Activated CD8-positive, alpha-beta memory T cell treated with anti-CD3 and anti-CD28 coated beads for 36 hours (primary cell): ENCODE measurements at regions not wholly inside any gene's neighbourhood (a gene's known extent, or its start where the extent isn't known, plus 50 kb on each side); places are given as distances from the start of the nearest gene placed in this dataset.

Experiments used
- CTCF ChIA-PET: fragments of 350-600 bp; sonication (Branson Sonifier 250); formaldehyde crosslinking; loops from one replicate; lab custom pipeline; 2021; ENCODE audit warnings: antibody characterized with exemption; lab: Charles Lee
- POLR2A ChIA-PET: fragments of 350-600 bp; sonication (Branson Sonifier 250); formaldehyde crosslinking; loops from one replicate; lab custom pipeline; 2021; ENCODE audit warnings: antibody characterized with exemption; lab: Charles Lee

DNA sequence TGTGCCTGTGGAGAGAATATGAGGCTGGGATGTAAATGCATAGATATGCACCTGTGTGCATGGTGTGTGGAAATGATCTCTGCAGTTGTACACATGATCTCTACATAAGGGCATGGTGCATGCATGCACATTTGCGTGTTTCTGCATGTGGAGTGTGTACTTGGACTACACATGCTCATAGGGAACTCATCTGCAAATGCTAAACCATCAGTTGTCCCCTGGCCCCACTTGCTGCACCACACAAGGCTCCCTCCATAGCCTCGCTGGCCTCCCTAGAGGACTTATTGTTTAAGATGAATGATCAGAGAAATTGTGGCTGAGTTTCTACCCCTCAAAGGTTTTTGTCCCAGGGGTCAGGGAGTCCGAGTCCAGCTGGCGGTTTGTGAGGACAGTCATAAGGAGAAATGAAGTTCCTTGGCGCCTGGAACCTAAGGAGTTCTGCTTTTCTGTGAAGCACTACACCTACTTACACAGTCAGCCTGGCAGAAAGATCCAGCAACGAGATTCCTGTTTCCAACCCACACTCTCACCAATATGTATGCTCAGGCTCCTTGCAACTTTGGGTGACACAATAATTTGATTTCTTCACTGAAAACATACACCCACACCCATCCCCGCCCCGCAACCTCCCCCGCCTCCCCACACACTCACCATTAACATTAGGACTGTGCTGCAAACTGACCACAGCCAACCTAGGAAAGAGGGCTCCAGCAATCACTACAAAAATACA is 79.9 kb upstream of the CPEB4 start:
- POLR2A ChIA-PET, result no interaction called here
- CTCF ChIA-PET, result no interaction called here

DNA sequence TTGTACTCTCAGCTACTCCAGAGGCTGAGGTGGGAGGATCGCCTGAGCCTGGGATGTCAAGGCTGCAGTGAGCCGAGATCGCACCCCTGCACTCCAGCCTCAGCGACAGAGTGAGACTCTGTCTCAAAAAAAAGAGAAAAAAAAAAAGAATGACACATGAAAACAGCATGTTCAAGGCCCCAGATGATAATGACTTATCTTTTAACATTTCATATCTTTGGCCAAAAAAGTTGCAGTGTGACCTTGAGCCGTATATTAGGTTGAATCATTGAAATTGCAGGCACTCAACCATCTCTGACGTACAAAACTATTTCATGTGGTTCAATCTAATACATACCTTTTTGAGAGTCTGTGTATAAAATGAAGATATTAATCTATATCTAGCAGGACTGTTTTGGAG is 79.1 kb upstream of the CPEB4 start:
- POLR2A ChIA-PET, result no interaction called here

DNA sequence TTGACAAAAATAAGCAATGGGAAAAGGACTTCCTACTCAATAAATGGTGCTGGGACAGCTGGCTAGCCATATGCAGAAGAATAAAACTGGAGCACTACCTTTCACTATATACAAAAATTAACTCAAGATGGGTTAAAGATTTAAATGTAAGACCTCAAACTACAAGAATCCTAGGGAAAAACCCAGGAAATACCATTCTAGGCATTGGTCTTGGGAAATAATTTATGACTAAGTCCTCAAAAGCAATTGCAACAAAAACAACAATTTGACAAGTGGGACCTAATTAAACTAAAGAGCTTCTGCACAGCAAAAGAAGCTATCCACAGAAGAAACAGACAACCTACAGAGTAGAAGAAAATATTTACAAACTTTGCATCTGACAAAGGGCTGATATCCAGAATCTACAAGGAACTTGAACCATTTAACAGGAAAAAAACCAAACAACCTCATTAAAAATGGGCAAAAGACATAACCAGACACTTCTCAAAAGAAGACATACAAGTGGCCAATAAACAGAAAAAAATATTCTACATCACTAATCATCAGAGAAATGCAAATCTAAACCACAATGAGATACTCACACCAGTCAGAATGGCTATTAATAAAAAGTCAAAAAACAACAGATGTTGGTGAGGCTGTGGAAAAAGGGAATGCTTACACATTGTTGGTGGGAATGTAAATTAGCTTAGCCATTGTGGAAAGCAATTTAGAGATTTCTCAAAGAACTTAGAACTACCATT is 75.2 kb upstream of the CPEB4 start:
- ChIA-PET POLR2A (no interaction called here), CTCF (no interaction called here)

More for the DNA sequence above, 79.1 kb upstream of the CPEB4 start:
- CTCF ChIA-PET, result interaction anchor here (0.7 kb wide), 1 partner anchor 37 kb away, joined by 3 read pairs; no protein-coding TSS in a partner anchor

DNA sequence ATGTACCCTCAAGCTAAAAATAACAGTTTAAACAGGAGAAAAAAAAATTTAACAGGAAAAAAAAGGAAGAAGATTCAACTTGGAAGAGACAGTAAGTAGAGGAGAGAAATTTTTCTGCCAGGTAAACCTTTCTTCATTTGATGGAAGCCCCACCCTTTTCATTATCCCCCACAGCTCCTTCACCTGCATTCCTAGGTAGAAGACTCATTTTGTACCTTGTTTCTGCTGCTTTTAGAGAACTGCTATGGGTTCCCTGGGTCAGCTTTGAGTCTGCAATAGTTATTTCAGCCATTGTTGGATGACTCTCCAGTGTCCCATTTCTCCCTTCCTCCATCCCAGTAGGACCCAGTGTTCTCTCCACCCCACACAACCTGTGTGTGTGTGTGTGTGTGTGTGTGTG is 74.1 kb upstream of the CPEB4 start:
- CTCF ChIA-PET, result interaction anchor here (0.7 kb wide), 1 partner anchor 30 kb away, joined by 3 read pairs; no protein-coding TSS in a partner anchor
- POLR2A ChIA-PET, result interaction anchor here (0.6 kb wide), 1 partner anchor 61 kb away, joined by 3 read pairs; no protein-coding TSS in a partner anchor

DNA sequence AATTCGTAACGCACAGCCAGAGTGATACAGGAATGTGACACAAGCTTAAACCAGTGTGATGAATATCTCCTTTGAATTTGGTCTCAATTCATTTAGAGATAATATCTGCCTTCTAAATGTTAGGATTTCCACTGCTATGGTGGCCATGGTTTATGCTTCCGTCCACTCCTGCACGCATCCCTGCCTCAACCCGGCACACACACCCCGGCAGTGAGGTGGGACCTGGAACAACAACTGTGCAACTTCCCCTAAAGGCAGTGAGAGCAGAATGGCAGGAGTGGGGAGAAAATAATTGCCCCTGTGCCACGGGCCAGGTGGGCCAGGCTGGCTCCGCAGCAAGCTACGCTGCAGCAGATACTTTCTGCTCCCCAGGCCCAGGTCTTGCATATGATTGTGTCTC is 72.6 kb upstream of the CPEB4 start:
- ChIA-PET POLR2A (no interaction called here), CTCF (no interaction called here)

DNA sequence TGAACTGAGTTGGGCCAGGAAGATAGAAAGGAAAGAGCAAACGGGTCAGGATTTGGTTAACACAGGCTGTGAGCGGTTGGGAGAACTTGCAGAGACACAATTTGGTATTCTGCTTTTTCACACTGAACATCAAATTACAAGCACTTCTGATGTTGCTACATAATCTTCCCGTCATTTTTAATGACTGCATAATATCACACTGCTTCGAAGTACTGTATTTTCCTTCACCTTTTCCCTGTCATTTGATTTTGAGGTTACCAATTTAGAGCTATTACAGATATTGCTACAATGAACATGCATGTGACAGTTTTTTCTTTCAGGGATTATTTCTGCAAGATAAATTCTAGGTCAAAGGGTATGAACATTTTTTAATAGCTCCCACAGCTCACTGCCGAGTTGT is 71.4 kb upstream of the CPEB4 start:
- CTCF ChIA-PET, result no interaction called here
- POLR2A ChIA-PET, result no interaction called here

DNA sequence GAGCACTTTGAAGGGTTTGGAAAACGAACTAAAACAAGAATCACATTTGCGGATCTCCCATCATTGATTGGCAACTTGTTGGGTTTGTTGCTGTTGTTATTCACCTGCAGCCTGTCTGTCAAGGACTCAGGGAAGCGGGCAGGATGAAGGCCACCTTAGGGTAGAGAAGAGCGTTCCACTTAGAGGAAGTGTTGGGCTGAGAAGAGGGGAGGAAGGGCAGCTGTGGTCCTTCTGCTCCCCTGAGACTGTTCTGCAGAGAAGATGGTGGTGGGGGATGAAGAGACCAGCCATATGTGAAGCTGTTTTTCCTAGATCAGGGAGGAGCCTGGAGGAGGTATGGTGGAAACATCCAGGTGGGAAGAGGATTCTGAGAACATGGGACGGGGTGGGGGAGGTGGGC is 70.6 kb upstream of the CPEB4 start:
- CTCF ChIA-PET, result no interaction called here
- POLR2A ChIA-PET, result no interaction called here

DNA sequence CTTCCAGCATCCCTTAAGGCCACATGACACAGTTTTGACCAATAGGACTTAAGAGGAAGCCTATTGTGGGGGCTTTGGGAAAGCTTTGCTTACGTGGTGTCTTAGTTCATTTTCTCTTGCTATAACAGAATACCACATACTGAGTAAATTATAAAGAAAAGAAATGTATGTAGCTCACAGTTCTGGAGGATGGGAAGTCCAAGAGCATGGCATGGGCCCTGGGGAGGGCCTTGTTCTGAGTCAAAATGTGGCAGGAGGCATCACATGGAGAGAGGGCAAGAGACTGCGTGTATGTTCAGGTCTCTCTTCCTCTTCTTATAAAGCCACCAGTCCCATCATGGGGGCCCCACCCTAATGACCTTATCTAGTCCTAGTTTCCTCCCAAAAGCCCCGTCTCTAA is 68.6 kb upstream of the CPEB4 start:
- POLR2A ChIA-PET, result no interaction called here
- CTCF ChIA-PET, result interaction anchor here (0.6 to 1.0 kb wide), 2 partner anchors 19 to 811 kb away, joined by 3 read pairs; no protein-coding TSS in a partner anchor

DNA sequence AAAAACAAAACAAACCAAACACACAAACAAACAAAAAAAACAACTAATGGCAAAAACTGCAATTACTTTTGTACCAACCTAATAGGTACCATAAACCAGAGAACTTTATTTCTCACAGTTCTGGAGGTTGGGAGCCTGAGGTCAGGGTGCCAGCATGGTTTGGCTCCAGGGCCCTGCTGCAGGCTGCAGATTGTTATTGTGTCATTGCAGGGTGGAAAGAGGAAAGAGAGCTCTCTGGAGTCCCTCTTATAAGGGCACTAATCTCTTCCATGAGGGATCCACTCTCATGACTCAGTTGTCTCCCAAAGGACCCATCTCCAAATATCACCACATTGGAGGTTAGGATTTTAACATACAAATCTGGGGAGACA is 64.9 kb upstream of the CPEB4 start:
- CTCF ChIA-PET, result no interaction called here
- POLR2A ChIA-PET, result no interaction called here

DNA sequence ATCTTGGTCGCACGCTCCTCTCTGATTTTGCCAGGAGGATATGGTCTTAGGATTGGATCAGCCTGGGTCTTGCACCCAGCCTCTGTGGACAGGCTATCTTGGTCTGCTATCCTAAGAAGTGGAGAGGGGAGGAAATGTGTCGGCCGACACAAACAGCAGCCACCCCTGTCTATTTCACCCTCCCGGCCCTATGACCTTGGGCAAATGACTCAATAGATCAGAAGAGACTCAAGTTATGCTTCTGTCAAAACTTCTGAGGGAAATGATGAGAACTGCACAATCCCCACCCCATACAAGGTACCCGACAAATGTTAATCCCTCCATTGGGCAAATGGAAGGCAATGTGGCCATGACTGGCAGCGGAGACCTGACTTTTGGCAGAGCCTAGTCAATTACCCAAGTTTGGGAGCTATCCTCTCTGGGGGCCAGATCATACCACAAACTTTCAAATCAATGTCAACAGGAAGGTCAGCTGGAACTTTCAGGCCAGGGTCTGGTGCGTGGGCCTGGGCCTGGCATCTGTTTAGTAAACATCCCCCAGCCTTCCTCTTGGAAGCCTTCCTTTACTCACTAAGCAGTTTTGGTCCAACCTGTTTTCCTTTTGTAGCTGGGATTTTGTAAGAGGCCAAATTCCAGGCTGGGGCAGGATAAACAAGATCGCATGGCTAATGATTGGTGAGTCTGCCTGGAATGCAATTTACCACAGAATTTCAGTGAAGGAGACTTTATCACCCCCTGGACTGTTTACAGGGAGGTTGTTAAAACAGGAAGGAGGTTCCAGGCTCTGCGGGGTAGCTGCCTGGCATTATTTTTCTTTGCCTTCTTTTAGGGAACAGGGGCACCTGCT is 64.2 kb upstream of the CPEB4 start:
- ChIA-PET CTCF (no interaction called here), POLR2A (no interaction called here)

DNA sequence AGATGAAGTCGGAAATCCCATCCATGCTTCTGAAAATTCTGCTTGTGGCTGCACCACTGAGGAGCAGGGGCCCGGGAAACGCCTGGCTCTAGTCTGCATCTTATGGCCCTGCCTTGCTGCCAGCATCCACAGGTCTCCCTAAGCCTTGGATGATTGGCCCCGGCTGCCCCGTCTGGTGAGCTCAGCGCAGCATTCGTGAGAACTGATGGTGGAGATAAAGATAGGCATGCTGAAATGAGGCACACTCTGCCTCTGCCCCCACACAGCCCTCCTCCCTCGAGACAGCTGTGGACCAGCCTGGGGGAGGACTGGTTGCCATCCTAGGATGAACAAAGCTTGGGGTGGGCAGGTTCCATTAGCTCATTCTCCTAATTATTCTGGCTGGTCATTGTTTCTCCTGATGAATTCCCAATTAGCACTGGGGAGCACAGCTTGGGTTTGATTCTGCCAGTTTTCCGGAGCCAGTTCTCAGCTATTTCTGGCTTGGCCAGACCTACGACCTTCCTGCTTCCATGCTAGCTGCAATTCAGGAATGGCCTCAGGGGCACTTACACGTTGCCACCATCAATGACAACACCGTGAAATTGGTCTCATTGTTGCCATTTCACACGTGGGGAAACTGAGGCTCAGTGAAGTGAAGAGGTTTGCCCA is 62.8 kb upstream of the CPEB4 start:
- ChIA-PET CTCF (no interaction called here), POLR2A (interaction anchor here (0.5 kb wide), 1 partner anchor 41 kb away, joined by 8 read pairs; no protein-coding TSS in a partner anchor)

DNA sequence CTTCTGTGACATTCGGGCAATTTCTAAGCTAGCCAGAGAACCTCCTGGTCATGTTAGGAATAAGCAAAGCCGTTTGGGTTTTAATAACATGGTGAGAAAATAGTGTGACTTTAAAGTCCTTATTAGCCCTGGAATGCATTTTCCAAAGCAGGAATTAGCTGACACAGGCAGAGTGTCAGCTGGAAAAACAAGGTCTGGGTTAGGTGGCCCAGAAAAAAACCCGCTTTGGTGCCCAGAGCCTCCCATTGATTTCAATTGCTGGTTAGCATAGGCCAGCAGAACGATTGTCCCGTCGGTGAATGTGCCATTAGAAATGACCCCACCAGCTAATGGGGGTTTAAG is 62.1 kb upstream of the CPEB4 start:
- ChIA-PET CTCF (no interaction called here), POLR2A (no interaction called here)

DNA sequence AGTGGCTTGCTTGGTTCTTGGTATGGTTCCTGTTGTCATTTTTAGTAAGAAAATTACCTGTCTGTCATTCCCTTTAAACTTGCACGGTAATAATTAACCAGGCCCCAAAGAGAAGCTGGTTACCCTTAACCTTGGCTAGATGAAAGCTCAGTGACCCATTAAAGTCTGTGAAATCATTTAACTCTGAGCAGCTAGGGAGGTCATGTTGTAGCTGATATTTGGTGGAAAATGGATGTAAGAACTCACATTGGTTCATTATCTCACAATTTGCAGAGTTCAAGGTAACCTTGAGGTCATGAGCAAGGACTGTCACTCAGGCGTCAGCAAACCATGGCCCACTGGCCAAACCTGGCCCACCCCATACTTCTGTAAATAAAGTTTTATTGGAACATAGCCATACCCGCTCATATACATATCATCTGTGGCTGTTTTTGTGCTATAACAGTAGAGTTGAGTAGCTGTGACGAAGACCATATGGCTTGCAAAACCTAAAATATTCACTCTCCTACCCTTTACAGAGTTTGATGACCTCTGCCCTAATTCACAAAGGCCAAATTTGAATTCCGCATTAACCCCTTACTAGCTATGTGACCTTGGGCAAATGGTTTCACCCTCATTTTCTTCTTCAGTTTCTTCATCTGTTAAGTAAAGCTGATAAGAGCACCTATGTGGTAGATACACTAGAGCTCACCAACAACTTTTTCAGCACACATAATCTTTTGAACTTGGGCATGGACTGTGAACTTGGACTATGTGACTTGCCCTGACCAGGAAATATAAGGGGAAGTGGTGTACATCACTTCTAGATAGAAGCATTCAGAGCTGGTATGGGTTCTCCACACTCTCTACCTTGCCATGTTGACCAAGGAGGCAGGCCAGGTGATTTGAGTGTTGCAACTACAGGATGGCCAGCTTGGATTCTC is 61.5 kb upstream of the CPEB4 start:
- ChIA-PET POLR2A (no interaction called here), CTCF (no interaction called here)

DNA sequence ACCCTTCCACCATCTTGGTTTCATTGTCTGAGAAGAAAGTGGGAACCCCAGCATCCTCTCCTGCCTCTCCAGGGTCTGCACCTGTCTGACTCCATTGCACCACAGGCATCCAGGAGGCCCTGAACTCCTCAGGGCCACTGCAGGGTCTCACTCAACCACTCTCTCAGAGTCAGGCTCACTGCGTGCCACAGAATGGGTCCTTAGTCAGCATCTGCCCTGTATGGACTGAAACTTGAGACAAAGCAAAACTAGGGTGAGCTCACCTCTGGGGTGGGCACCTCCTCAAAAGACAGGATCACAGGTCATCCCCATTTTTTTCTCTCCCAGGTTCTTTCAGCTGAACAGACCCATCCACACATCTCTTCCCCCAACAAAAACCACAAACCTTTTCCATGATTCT is 59.2 kb upstream of the CPEB4 start:
- ChIA-PET CTCF (no interaction called here), POLR2A (no interaction called here)

DNA sequence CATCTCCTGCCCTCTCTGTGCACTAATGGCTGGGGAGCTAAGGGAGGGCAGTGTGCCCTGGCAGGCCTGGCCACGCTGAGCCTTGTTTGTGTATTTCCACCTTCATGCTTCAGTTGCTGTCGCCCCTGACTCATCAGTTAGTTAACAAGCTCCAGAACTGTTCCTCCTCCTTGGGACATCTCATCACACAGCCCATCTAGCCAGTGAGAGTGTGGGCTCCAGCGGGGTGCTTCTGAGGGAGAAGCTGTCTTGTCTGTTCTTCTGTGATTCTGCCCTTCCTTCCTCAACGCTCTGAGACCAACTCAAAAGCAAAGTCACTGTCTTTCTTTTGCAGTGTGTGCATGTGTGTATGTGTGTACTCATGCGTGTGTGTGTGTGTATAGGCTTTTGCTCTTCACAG is 58.3 kb upstream of the CPEB4 start:
- ChIA-PET CTCF (no interaction called here), POLR2A (no interaction called here)

DNA sequence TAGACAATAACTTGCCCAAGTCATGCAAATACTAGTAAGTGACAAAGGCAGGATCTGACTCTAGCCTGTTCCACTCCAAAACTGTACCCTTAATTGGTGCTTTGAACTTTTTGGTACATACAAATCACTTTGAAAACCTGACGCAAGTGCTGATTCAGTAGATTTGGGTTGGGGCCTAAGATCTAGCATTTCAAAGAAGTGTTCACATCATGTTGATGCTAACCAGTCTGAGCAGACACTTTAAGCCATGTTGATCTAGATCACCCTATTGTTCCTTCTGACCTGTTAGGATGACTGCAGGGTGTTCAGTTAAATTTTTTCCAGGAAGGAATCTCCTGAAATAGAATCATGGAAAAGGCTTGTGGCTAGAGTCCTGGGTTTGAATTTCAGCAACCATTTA is 57.7 kb upstream of the CPEB4 start:
- ChIA-PET CTCF (no interaction called here), POLR2A (no interaction called here)

DNA sequence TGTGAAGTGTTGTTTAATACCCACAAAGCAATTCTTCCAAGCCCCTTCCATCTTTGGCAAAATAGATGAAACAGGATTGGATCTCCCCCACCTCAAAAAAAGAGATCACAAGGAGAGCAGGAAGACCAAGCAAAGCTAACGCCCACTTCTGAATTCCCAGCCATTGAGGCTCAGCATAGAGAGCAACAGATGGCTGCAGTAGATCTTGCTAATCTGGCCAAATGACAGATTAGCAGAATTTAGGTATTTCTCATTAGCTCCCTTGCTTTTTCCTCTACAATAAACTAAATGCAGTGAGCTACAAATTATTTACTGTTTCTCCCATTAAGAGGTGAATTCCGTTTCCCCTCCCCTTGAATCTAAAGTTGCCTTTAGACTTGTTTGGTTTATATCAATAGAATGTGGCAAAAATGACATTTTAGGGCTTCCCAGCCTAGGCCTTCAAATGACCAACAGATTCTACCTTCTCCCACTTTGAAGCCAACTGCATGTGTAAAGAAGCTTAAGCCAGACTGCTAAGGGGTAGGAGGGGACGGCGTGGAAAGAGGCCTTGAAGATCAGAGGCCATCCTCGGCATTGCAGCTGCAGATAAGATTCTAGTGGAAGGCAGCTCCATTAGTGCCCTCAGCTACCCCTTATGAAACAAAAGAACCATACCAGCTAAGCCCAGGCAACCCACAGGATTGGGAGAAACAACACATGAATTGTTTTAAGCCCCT is 56.8 kb upstream of the CPEB4 start:
- ChIA-PET CTCF (no interaction called here), POLR2A (no interaction called here)

DNA sequence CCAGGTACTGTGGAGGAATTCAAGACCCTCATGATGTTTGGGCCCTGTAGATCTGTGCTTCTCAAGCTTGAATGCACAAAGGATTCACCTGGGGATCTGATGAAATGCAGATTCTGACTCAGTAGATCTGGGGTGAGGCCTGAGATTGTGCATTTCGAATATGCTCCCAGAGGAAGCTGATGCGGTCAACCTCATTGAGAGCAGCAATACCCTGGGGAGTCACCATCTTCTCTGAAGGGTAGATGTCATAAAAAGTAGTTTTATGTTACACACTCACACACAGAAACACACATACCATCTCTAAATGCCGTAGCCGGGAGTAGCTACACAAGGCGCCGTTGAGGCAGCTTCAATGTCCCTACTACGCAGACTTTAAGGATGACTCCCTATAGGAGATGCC is 55.8 kb upstream of the CPEB4 start:
- POLR2A ChIA-PET, result no interaction called here
- CTCF ChIA-PET, result no interaction called here
